ENCODE measurements at regions not wholly inside any gene's neighbourhood (a gene's known extent, or its start where the extent isn't known, plus 50 kb on each side); places are given as distances from the start of the nearest gene placed in this dataset.

GRCh38 chr5:143658956-143659355 is 153.0 kb upstream of the HMHB1 start:
- H3K36me3 ChIP-seq (ENCODE audit: control insufficient read depth in 2 of 2, extremely low read depth in 1 of 2, insufficient read depth in 2 of 2, low read length in 2 of 2) = no peaks in the 10 kb centered on the region
- H3K9me3 ChIP-seq (ENCODE audit: control insufficient read depth, low read depth, low read length) = no peaks in the 10 kb centered on the region
- no peaks in the 10 kb centered on the region for H3K9me1 ChIP-seq (ENCODE audit: control insufficient read depth, extremely low read depth, insufficient read depth, low read length)
- H3K4me1 ChIP-seq (ENCODE audit: control insufficient read depth, extremely low read depth, insufficient read depth, low read length) = no peaks in the 10 kb centered on the region
- no peak overlapping the region for H3K9ac ChIP-seq (ENCODE audit: control insufficient read depth, extremely low read depth, insufficient read depth, low read length)
- H3K27ac ChIP-seq (ENCODE audit: control insufficient read depth, insufficient read depth, low read length) = no peak overlapping the region
- FAIRE-seq = no peak
- H4K20me1 ChIP-seq (ENCODE audit: control insufficient read depth, extremely low read depth, insufficient read depth, low read length) = no peaks in the 10 kb centered on the region
- no peak for TF ChIP-seq EZH2 (IDR thresholded peaks at IDR 0.05; ENCODE audit: low read length)
- no peak for TF ChIP-seq CTCF (optimal IDR thresholded peaks at IDR 0.05 in 1 of 3, IDR thresholded peaks at IDR 0.05 in 1 of 3, conservative IDR thresholded peaks at IDR 0.05 in 1 of 3; ENCODE audit: extremely low read depth in 1 of 3, insufficient read depth in 2 of 3, low read length in 3 of 3)
- H2AFZ ChIP-seq (ENCODE audit: control insufficient read depth, low read length) = no peak overlapping the region
- DNase-seq (ENCODE audit: low read depth, low spot score) = no peak
- no peak overlapping the region for H3K4me2 ChIP-seq (ENCODE audit: control insufficient read depth, extremely low read depth, insufficient read depth, low read depth, low read length)
- H3K79me2 ChIP-seq (ENCODE audit: control insufficient read depth, insufficient read depth, low read length) = no peaks in the 10 kb centered on the region
- H3K4me3 ChIP-seq (ENCODE audit: control insufficient read depth in 2 of 3, extremely low read depth in 1 of 3, insufficient read depth in 2 of 3, low read depth in 1 of 3, low read length in 3 of 3) = no peak overlapping the region
- H3K27me3 ChIP-seq (ENCODE audit: control insufficient read depth, extremely low read depth, insufficient read depth, low read length) = no peaks in the 10 kb centered on the region
- dilution Hi-C loops (cut with MboI; ENCODE audit: extremely low pct_ligation_motif_present, low sequenced_read_pairs) = no loop called here

DNA sequence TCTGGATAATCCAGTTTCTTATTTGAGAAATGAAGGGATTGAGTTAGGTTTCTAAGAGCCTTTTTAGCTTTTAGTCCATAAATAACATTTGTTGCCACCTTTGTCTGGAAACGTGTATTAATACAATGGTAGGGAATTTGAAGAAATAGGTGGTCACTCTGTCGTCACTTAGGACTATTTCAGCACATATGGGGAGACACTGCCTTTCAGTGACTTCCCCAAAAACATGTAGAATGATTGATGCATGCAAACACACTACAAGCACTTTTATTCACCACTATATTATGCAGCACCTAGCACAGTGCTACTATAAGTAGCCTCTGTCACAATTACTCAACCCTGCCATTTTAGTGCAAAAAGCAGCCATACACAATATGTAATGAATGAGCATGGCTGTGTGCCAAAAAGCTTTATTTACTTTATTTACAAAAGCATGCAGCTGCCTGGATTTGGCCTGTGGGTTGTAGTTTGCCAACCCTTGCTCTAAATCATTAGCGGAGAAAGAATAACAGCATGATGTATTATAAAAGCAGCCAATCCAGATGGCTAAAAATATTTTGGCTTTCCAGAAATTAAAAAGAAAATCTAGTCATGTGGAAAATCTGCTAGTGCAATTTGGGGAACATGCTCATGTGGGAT is 154.2 kb upstream of the HMHB1 start:
- Histone ChIP-seq H3K79me2 (ENCODE audit: control insufficient read depth, insufficient read depth, low read length) (no peaks in the 10 kb centered on the region), H3K9me1 (ENCODE audit: control insufficient read depth, extremely low read depth, insufficient read depth, low read length) (no peaks in the 10 kb centered on the region), H3K36me3 (ENCODE audit: control insufficient read depth in 2 of 2, extremely low read depth in 1 of 2, insufficient read depth in 2 of 2, low read length in 2 of 2) (no peaks in the 10 kb centered on the region), H3K9me3 (ENCODE audit: control insufficient read depth, low read depth, low read length) (no peaks in the 10 kb centered on the region), H3K4me1 (ENCODE audit: control insufficient read depth, extremely low read depth, insufficient read depth, low read length) (peaks cover 3% of the 10 kb centered on the region), H4K20me1 (ENCODE audit: control insufficient read depth, extremely low read depth, insufficient read depth, low read length) (no peaks in the 10 kb centered on the region), H3K27me3 (ENCODE audit: control insufficient read depth, extremely low read depth, insufficient read depth, low read length) (no peaks in the 10 kb centered on the region), H3K4me2 (ENCODE audit: control insufficient read depth, extremely low read depth, insufficient read depth, low read depth, low read length) (no peak overlapping the region), H3K27ac (ENCODE audit: control insufficient read depth, insufficient read depth, low read length) (no peak overlapping the region), H3K4me3 (ENCODE audit: control insufficient read depth in 2 of 3, extremely low read depth in 1 of 3, insufficient read depth in 2 of 3, low read depth in 1 of 3, low read length in 3 of 3) (no peak overlapping the region), H3K9ac (ENCODE audit: control insufficient read depth, extremely low read depth, insufficient read depth, low read length) (no peak overlapping the region), H2AFZ (ENCODE audit: control insufficient read depth, low read length) (no peak overlapping the region)
- FAIRE-seq = no peak
- dilution Hi-C loops (cut with MboI; ENCODE audit: extremely low pct_ligation_motif_present, low sequenced_read_pairs) = no loop called here
- no peak for TF ChIP-seq CTCF (optimal IDR thresholded peaks at IDR 0.05 in 1 of 3, IDR thresholded peaks at IDR 0.05 in 1 of 3, conservative IDR thresholded peaks at IDR 0.05 in 1 of 3; ENCODE audit: extremely low read depth in 1 of 3, insufficient read depth in 2 of 3, low read length in 3 of 3)
- no peak for TF ChIP-seq EZH2 (IDR thresholded peaks at IDR 0.05; ENCODE audit: low read length)
- DNase-seq (ENCODE audit: low read depth, low spot score) = no peak
